ENCODE measurements at regions not wholly inside any gene's neighbourhood (a gene's known extent, or its start where the extent isn't known, plus 50 kb on each side); places are given as distances from the start of the nearest gene placed in this dataset.

DNA sequence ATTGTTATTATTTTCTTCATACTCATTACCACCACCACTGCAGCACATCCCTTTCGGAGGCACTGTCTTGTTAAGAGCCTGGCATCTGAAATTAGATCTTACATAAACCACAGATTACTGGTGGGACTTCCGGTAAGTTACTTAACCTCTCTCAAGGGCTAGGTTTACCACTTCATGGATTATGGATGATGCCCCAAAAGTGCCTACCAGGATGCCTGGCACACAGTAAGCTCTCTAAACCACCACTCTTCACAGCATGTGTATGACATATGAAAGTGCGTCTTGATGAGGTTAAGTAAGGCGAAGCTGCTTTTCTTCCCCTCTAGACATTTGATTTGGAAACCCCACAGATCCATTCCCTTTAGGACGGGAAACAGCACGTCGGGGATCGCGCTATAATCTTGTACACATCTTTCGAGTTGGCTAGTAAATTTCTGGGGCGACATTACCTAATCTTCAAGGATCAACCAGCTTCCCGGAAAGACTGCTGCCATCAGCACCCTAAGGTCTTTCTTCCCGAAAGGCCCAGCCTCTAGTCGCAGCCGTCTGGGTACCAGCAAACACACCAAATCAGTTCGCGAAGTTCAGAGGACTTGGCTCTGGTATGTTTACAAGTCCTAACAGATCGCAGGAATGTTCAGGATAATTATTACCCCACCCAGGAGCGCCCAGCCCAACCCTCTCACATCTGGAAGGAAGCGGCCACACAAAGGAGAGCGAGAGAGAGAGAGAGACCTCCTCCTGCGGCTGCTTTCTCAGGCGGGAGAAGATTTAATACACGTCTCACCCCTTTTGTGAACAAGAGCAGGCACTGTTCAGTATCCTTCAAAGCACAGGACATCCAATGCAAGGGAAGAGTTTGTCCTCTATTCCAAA is 155.1 kb upstream of the FRMD4B start:
- POLR2A ChIA-PET, result no interaction called here
- no peak for TF ChIP-seq SUZ12 (IDR thresholded peaks at IDR 0.05)
- no peak for TF ChIP-seq NFRKB (IDR thresholded peaks at IDR 0.05)
- TF ChIP-seq LEF1 (IDR thresholded peaks at IDR 0.05; ENCODE audit: borderline replicate concordance), result no peak
- no peak for TF ChIP-seq SP1 (IDR thresholded peaks at IDR 0.05)
- no peak for TF ChIP-seq FOXK2 (IDR thresholded peaks at IDR 0.05)
- no peak for TF ChIP-seq FOXM1 (IDR thresholded peaks at IDR 0.05; ENCODE audit: borderline replicate concordance)
- TF ChIP-seq BHLHE40 (IDR thresholded peaks at IDR 0.05; ENCODE audit: borderline replicate concordance), result no peak
- no peak for TF ChIP-seq FOXA1 (IDR thresholded peaks at IDR 0.05)
- no peak for TF ChIP-seq ZNF384 (IDR thresholded peaks at IDR 0.05)
- TF ChIP-seq CTBP1 (IDR thresholded peaks at IDR 0.05; ENCODE audit: borderline replicate concordance), result no peak
- TF ChIP-seq, protein P1, sequence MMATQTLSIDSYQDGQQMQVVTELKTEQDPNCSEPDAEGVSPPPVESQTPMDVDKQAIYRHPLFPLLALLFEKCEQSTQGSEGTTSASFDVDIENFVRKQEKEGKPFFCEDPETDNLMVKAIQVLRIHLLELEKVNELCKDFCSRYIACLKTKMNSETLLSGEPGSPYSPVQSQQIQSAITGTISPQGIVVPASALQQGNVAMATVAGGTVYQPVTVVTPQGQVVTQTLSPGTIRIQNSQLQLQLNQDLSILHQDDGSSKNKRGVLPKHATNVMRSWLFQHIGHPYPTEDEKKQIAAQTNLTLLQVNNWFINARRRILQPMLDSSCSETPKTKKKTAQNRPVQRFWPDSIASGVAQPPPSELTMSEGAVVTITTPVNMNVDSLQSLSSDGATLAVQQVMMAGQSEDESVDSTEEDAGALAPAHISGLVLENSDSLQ (IDR thresholded peaks at IDR 0.05), result no peak
- TF ChIP-seq TARDBP (IDR thresholded peaks at IDR 0.05), result no peak
- CTCF ChIA-PET, result no interaction called here
- DNase-seq (ENCODE audit: extremely low spot score), result no peak

DNA sequence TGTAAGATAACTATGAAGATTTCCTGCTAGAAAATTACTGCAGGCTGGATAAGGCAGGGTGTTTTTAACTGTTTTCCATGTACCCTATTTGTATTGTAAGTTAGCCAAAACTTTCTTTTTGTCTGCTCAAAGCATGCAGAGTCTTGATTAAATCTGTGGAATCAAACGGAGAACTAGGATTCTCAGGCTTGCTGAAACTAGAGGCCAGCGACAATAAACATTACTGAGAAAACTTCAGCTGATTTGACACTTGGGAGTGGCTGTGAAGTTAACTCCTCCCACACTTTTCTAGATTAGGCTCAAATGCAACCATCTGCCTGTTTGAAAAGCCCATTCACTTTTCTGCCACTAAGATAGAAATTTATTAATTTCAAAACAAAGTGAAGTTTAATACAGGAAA is 153.2 kb upstream of the FRMD4B start:
- TF ChIP-seq ARNT (IDR thresholded peaks at IDR 0.05), result no peak
- no peak for TF ChIP-seq FOXA1 (IDR thresholded peaks at IDR 0.05)
- no peak for TF ChIP-seq HDGF (IDR thresholded peaks at IDR 0.05; ENCODE audit: borderline replicate concordance)
- TF ChIP-seq BHLHE40 (IDR thresholded peaks at IDR 0.05; ENCODE audit: borderline replicate concordance), result no peak
- TF ChIP-seq ZNF384 (IDR thresholded peaks at IDR 0.05), result no peak
- TF ChIP-seq ELF4 (IDR thresholded peaks at IDR 0.05), result no peak
- no peak for TF ChIP-seq SP1 (IDR thresholded peaks at IDR 0.05)
- TF ChIP-seq L3MBTL2 (conservative IDR thresholded peaks at IDR 0.05), result no peak
- TF ChIP-seq LEF1 (IDR thresholded peaks at IDR 0.05; ENCODE audit: borderline replicate concordance), result no peak
- TF ChIP-seq CTBP1 (IDR thresholded peaks at IDR 0.05; ENCODE audit: borderline replicate concordance), result no peak
- TF ChIP-seq FOXK2 (IDR thresholded peaks at IDR 0.05), result no peak
- TF ChIP-seq, protein P1 (IDR thresholded peaks at IDR 0.05), result no peak
- TF ChIP-seq SUZ12 (IDR thresholded peaks at IDR 0.05), result no peak
- TF ChIP-seq FOXM1 (IDR thresholded peaks at IDR 0.05; ENCODE audit: borderline replicate concordance), result no peak
- TF ChIP-seq TARDBP (IDR thresholded peaks at IDR 0.05), result no peak
- no peak for TF ChIP-seq NFRKB (IDR thresholded peaks at IDR 0.05)
- DNase-seq (ENCODE audit: extremely low spot score), result no peak

DNA sequence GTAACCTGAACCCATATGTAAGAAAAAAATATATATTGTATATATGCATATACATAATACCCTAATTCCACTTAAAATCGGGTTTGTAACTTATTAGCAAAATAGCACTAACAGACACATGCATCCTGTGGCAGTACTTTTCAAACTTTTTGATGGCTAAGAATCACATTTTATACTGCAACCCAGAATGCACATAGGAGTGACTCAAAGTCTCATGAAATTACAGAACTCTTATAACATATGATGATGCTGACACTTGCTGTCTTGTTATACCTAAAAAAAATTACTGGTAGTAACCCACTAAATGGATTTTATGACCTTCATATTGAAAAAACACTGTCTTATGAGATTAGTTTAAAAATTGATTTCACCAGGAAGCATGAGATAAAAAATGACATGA is 152.4 kb upstream of the FRMD4B start:
- ChIA-PET CTCF (no interaction called here), POLR2A (no interaction called here)
- no peak for TF ChIP-seq FOXM1 (IDR thresholded peaks at IDR 0.05; ENCODE audit: borderline replicate concordance)
- TF ChIP-seq BHLHE40 (IDR thresholded peaks at IDR 0.05; ENCODE audit: borderline replicate concordance), result no peak
- TF ChIP-seq FOXK2 (IDR thresholded peaks at IDR 0.05), result no peak
- TF ChIP-seq SP1 (IDR thresholded peaks at IDR 0.05), result no peak
- no peak for TF ChIP-seq TARDBP (IDR thresholded peaks at IDR 0.05)
- no peak for TF ChIP-seq SUZ12 (IDR thresholded peaks at IDR 0.05)
- TF ChIP-seq HDGF (IDR thresholded peaks at IDR 0.05; ENCODE audit: borderline replicate concordance), result no peak
- TF ChIP-seq ARNT (IDR thresholded peaks at IDR 0.05), result no peak
- TF ChIP-seq, protein P1 (IDR thresholded peaks at IDR 0.05), result no peak
- no peak for TF ChIP-seq FOXA1 (IDR thresholded peaks at IDR 0.05)
- TF ChIP-seq CTBP1 (IDR thresholded peaks at IDR 0.05; ENCODE audit: borderline replicate concordance), result no peak
- TF ChIP-seq ELF4 (IDR thresholded peaks at IDR 0.05), result no peak
- no peak for TF ChIP-seq LEF1 (IDR thresholded peaks at IDR 0.05; ENCODE audit: borderline replicate concordance)
- no peak for DNase-seq (ENCODE audit: extremely low spot score)

More for the DNA sequence above, 153.2 kb upstream of the FRMD4B start:
- CTCF ChIA-PET, result no interaction called here
- POLR2A ChIA-PET, result no interaction called here

DNA sequence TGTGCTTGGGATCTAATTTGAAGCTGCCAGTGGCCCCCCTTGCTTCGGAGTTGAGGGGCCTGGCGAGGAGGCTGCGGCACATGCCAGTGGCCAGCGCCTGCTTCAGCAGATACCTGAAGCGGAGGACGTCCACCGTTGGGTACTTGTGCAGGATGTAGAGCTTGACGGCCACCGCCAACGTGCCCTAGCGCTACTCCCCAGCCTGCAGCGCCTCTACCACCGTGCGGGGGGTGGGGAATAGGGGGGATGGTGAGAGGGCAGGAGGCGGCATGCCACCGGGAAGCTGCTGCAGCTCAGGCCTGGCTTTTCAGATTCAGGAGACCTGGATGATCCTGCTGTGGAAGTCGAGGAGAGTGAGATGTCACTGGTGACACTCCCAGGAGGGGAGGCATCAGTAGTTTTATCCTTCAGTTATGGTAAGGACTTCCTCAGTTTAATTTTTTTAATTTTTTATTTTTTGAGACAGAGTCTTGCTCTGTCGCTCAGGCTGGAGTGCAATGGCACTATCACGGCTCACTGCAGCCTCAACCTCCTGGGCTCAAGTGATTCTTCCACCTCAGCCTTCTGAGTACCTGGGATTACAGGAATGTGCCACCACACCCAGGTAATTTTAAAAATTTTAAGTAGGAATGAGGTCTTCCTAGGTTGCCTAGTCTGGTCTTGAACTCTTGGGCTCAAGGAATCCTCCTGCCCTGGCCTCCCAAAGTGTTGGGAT is 150.6 kb upstream of the FRMD4B start:
- TF ChIP-seq ARNT (IDR thresholded peaks at IDR 0.05) (no peak), HDGF (IDR thresholded peaks at IDR 0.05; ENCODE audit: borderline replicate concordance) (no peak), SUZ12 (IDR thresholded peaks at IDR 0.05) (no peak), ZNF384 (IDR thresholded peaks at IDR 0.05) (no peak), L3MBTL2 (conservative IDR thresholded peaks at IDR 0.05) (no peak), FOXK2 (IDR thresholded peaks at IDR 0.05) (no peak), TARDBP (IDR thresholded peaks at IDR 0.05) (no peak), NFRKB (IDR thresholded peaks at IDR 0.05) (no peak), BHLHE40 (IDR thresholded peaks at IDR 0.05; ENCODE audit: borderline replicate concordance) (no peak), ELF4 (IDR thresholded peaks at IDR 0.05) (no peak), LEF1 (IDR thresholded peaks at IDR 0.05; ENCODE audit: borderline replicate concordance) (no peak), SP1 (IDR thresholded peaks at IDR 0.05) (no peak), CTBP1 (IDR thresholded peaks at IDR 0.05; ENCODE audit: borderline replicate concordance) (no peak), FOXA1 (IDR thresholded peaks at IDR 0.05) (no peak), FOXM1 (IDR thresholded peaks at IDR 0.05; ENCODE audit: borderline replicate concordance) (no peak)
- TF ChIP-seq, protein P1 (IDR thresholded peaks at IDR 0.05), result no peak
- CTCF ChIA-PET, result no interaction called here

More for the DNA sequence above, 150.6 kb upstream of the FRMD4B start:
- POLR2A ChIA-PET, result no interaction called here
- no peak for DNase-seq (ENCODE audit: extremely low spot score)
